Thyroid gland (tissue), 4 donors: ENCODE measurements at regions not wholly inside any gene's neighbourhood (a gene's known extent, or its start where the extent isn't known, plus 50 kb on each side); places are given as distances from the start of the nearest gene placed in this dataset.

Experiments
- DNase-seq, 2 donors: peaks; one replicate each; pipeline ENCODE4 v3.0.0-alpha.2; 2019
- H3K27ac ChIP-seq, 3 donors: fragments of 200-600 bp; sonication (generic); 1 replicate in 2 of 3; 2 replicates in 1 of 3; pipeline ENCODE4 v1.5.1; 2016 to 2019; ENCODE audit warnings: mild to moderate bottlenecking in 1 of 3, moderate library complexity in 1 of 3
- H3K27me3 ChIP-seq: fragments of 200-600 bp; sonication (generic); one replicate; pipeline ENCODE4 v1.5.1; 2019
- H3K36me3 ChIP-seq, 2 donors: fragments of 200-600 bp; sonication (generic); one replicate each; pipeline ENCODE4 v1.5.1; 2016 to 2019
- H3K4me1 ChIP-seq, 2 donors: fragments of 200-600 bp; sonication (generic); one replicate each; pipeline ENCODE4 v1.5.1; 2017 to 2019
- H3K4me3 ChIP-seq, 3 donors: fragments of 200-600 bp; sonication (generic); replicated peaks in 1 of 3; 1 replicate in 2 of 3; 2 replicates in 1 of 3; pipeline ENCODE4 v1.5.1; 2016; ENCODE audit warnings: mild to moderate bottlenecking in 1 of 3
- H3K9me3 ChIP-seq: fragments of 200-600 bp; sonication (generic); one replicate; pipeline ENCODE4 v1.5.1; 2017
- CTCF ChIP-seq, 6 experiments: fragments of 200-600 bp in 3 of 6; fragments of 450-650 bp in 3 of 6; sonication (generic) in 3 of 6; IDR thresholded peaks; one replicate each; pipeline ENCODE4 v1.5.1; 2016 to 2019; ENCODE audit warnings: antibody characterized with exemption in 6 of 6, mild to moderate bottlenecking in 2 of 6, inconsistent platforms in 1 of 6, moderate library complexity in 1 of 6
- POLR2A ChIP-seq, 2 donors: fragments of 450-650 bp; IDR thresholded peaks; one replicate each; pipeline ENCODE4 v1.6.1; 2017; ENCODE audit warnings: antibody characterized with exemption in 2 of 2, mild to moderate bottlenecking in 2 of 2, moderate library complexity in 1 of 2
- WGBS, 2 donors: methylation state at CpG; one replicate each; pipeline ENCODE4 v1.1.5; 2017; 5-methylcytosine and 5-hydroxymethylcytosine counted together
- intact Hi-C: fragments of 100-400 bp; cut with DNase I; formaldehyde crosslinking; loops from one replicate; pipeline ENCODE4 v1.15.1; 2023

DNA sequence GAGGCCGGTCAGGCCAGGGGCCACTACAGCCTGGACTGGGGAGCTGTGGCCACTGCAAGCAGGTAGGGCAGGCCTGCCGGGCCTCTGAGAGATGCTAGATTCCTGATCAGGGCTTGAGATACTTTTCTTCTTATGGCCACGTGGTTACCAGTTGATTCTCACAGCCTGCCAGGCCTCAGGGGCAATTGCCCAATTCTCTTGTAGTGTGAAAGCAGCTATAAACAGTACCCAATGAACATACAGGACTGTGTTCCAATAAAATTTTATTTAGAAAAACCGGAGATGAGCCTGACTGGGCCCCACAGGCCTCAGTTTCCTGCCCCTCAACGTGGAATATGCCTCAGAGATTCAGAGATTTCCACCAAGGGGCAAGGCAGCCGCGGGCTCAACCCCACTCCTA lies 475.2 kb downstream of the TCERG1L start:
- WGBS, 2 donors = 79 to 81% methylated on average over 7 of the region's 7 CpGs
- no peak for TF ChIP-seq CTCF (IDR thresholded peaks at IDR 0.05)
- TF ChIP-seq POLR2A (IDR thresholded peaks at IDR 0.05) = no peak
- no peaks in the 10 kb centered on the region for H3K36me3 ChIP-seq
- H3K27me3 ChIP-seq = no peaks in the 10 kb centered on the region
- H3K27ac ChIP-seq = no peak overlapping the region
- no peak overlapping the region for H3K4me3 ChIP-seq
- no peak for DNase-seq
- H3K4me1 ChIP-seq = no peaks in the 10 kb centered on the region
- H3K9me3 ChIP-seq = no peaks in the 10 kb centered on the region
- intact Hi-C loops = no loop called here

GRCh38 chr10:130843051-130843653 lies 468.4 kb downstream of the TCERG1L start:
- TF ChIP-seq POLR2A (IDR thresholded peaks at IDR 0.05) (no peak), CTCF (IDR thresholded peaks at IDR 0.05) (no peak)
- WGBS, 2 donors = 86 to 88% methylated on average over 8 to 12 of the region's 12 CpGs
- Histone ChIP-seq H3K4me3 (no peak overlapping the region), H3K9me3 (no peaks in the 10 kb centered on the region), H3K27ac (no peak overlapping the region), H3K4me1 (no peaks in the 10 kb centered on the region), H3K27me3 (no peaks in the 10 kb centered on the region), H3K36me3 (no peaks in the 10 kb centered on the region)
- intact Hi-C loops = no loop called here
- no peak for DNase-seq

GRCh38 chr10:130844310-130844709 lies 467.2 kb downstream of the TCERG1L start:
- Histone ChIP-seq H3K27me3 (no peaks in the 10 kb centered on the region), H3K36me3 (no peaks in the 10 kb centered on the region), H3K9me3 (no peaks in the 10 kb centered on the region), H3K4me1 (no peaks in the 10 kb centered on the region), H3K27ac (no peak overlapping the region), H3K4me3 (no peak overlapping the region)
- intact Hi-C loops = no loop called here
- TF ChIP-seq CTCF (IDR thresholded peaks at IDR 0.05) (no peak), POLR2A (IDR thresholded peaks at IDR 0.05) (no peak)
- 72 to 82% methylated on average over 7 of the region's 7 CpGs for WGBS, 2 donors
- DNase-seq = no peak

DNA sequence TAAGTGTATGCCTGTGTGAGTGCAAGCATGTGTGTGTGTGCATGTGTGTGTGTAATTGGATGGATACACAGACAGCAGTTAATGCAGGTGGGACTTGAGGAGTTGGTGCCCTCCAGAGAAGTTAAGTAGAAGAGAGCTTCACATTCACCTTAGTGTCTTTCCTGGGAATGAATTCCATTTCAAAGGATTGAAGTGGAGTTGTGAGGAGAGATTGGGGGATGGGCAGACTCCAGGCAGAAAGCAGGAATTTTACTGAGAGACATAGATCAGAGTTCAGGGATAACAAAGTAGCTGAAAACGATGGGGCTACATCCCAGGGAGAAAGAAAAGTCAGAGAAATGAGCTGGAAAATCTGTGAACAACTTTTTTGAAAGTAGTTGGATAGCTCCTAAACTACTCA lies 464.4 kb downstream of the TCERG1L start:
- WGBS, 2 donors = 12 to 16% methylated on average over 1 of the region's 1 CpG
- Histone ChIP-seq H3K4me3 (no peak overlapping the region), H3K4me1 (no peaks in the 10 kb centered on the region), H3K27ac (no peak overlapping the region), H3K27me3 (no peaks in the 10 kb centered on the region), H3K36me3 (no peaks in the 10 kb centered on the region), H3K9me3 (no peaks in the 10 kb centered on the region)
- TF ChIP-seq POLR2A (IDR thresholded peaks at IDR 0.05) (no peak), CTCF (IDR thresholded peaks at IDR 0.05) (no peak)
- DNase-seq = no peak
- intact Hi-C loops = no loop called here

- no peak overlapping the region for H3K4me3 ChIP-seq
- no peaks in the 10 kb centered on the region for H3K27me3 ChIP-seq
- no peaks in the 10 kb centered on the region for H3K4me1 ChIP-seq
- H3K36me3 ChIP-seq = no peaks in the 10 kb centered on the region
- TF ChIP-seq POLR2A (IDR thresholded peaks at IDR 0.05) = no peak
- no peak for TF ChIP-seq CTCF (IDR thresholded peaks at IDR 0.05)
- intact Hi-C loops = no loop called here
- H3K27ac ChIP-seq = no peak overlapping the region
- 88 to 93% methylated on average over 3 of the region's 3 CpGs for WGBS, 2 donors
- no peak for DNase-seq
- no peaks in the 10 kb centered on the region for H3K9me3 ChIP-seq
Observed at GRCh38 chr10:130848855-130849254, 462.7 kb downstream of the TCERG1L start.
